ENCODE measurements at regions not wholly inside any gene's neighbourhood (a gene's known extent, or its start where the extent isn't known, plus 50 kb on each side); places are given as distances from the start of the nearest gene placed in this dataset.

DNA sequence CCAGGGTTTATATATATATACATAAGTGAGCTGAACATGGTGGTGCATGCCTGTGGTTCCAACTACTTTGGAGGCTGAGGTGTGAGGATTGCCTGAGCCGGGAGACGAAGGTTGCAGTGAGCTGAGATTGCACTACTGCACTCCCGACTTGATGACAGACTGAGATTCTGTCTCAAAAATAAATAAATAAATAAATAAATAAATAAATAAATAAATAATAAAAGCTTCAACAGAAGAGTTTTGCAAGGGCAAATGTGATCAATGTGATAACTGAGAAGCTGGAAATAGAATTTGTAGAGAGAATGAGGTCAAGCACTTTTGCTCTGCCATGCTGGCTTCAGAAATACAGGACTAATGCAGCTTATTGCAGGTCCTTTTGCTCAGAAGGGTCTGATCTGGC is 855.8 kb upstream of the PRMT6 start:
- TF ChIP-seq, protein P1, sequence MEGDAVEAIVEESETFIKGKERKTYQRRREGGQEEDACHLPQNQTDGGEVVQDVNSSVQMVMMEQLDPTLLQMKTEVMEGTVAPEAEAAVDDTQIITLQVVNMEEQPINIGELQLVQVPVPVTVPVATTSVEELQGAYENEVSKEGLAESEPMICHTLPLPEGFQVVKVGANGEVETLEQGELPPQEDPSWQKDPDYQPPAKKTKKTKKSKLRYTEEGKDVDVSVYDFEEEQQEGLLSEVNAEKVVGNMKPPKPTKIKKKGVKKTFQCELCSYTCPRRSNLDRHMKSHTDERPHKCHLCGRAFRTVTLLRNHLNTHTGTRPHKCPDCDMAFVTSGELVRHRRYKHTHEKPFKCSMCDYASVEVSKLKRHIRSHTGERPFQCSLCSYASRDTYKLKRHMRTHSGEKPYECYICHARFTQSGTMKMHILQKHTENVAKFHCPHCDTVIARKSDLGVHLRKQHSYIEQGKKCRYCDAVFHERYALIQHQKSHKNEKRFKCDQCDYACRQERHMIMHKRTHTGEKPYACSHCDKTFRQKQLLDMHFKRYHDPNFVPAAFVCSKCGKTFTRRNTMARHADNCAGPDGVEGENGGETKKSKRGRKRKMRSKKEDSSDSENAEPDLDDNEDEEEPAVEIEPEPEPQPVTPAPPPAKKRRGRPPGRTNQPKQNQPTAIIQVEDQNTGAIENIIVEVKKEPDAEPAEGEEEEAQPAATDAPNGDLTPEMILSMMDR (IDR thresholded peaks at IDR 0.05): no peak
- no peak for TF ChIP-seq POLR2A (IDR thresholded peaks at IDR 0.05)

Measured in testis (tissue), 2 donors.